ENCODE measurements at regions not wholly inside any gene's neighbourhood (a gene's known extent, or its start where the extent isn't known, plus 50 kb on each side); places are given as distances from the start of the nearest gene placed in this dataset.
"Not testable (repeated sequence)": the region's sequence is repeated elsewhere in the genome, so short reads cannot be mapped to it uniquely, and the experiment has no call there.

- Mint-ChIP-seq H3K36me3 (ENCODE audit: insufficient read depth) (no peaks in the 10 kb centered on the region), H3K4me1 (no peaks in the 10 kb centered on the region), H3K27me3 (no peaks in the 10 kb centered on the region), H3K27ac (ENCODE audit: low read depth) (no peak overlapping the region), H3K9me3 (no peaks in the 10 kb centered on the region), H3K4me3 (no peak overlapping the region)
- ATAC-seq (replicated peaks; ENCODE audit: extremely low read depth, poor library complexity, severe bottlenecking) (no peak), DNase-seq (ENCODE audit: low spot score in 2 of 2) (no peak)
Observed at GRCh38 chr2:65916785-65917295, 484.4 kb upstream of the SPRED2 start.

- no peak overlapping the region for H3K27ac Mint-ChIP-seq (ENCODE audit: low read depth)
- no peaks in the 10 kb centered on the region for H3K36me3 Mint-ChIP-seq (ENCODE audit: insufficient read depth)
- no peak overlapping the region for H3K4me3 Mint-ChIP-seq
- no peaks in the 10 kb centered on the region for H3K4me1 Mint-ChIP-seq
- H3K27me3 Mint-ChIP-seq: no peaks in the 10 kb centered on the region
- H3K9me3 Mint-ChIP-seq: no peaks in the 10 kb centered on the region
- ATAC-seq (replicated peaks; ENCODE audit: extremely low read depth, poor library complexity, severe bottlenecking) (no peak), DNase-seq (ENCODE audit: low spot score in 2 of 2) (no peak)
Observed at GRCh38 chr2:65916177-65916576, 483.8 kb upstream of the SPRED2 start.

GRCh38 chr2:65915273-65915672 lies 482.9 kb upstream of the SPRED2 start:
- Mint-ChIP-seq H3K27ac (ENCODE audit: low read depth) (no peak overlapping the region), H3K4me1 (no peaks in the 10 kb centered on the region), H3K36me3 (ENCODE audit: insufficient read depth) (no peaks in the 10 kb centered on the region), H3K27me3 (no peaks in the 10 kb centered on the region), H3K4me3 (no peak overlapping the region), H3K9me3 (no peaks in the 10 kb centered on the region)
- ATAC-seq (replicated peaks; ENCODE audit: extremely low read depth, poor library complexity, severe bottlenecking): no peak
- no peak for DNase-seq (ENCODE audit: low spot score in 2 of 2)

GRCh38 chr2:65914244-65914786 lies 481.9 kb upstream of the SPRED2 start:
- no peak overlapping the region for H3K27ac Mint-ChIP-seq (ENCODE audit: low read depth)
- H3K4me3 Mint-ChIP-seq: no peak overlapping the region
- DNase-seq (ENCODE audit: low spot score in 2 of 2) (no peak), ATAC-seq (replicated peaks; ENCODE audit: extremely low read depth, poor library complexity, severe bottlenecking) (no peak)
- no peaks in the 10 kb centered on the region for H3K4me1 Mint-ChIP-seq
- H3K9me3 Mint-ChIP-seq: no peaks in the 10 kb centered on the region
- no peaks in the 10 kb centered on the region for H3K36me3 Mint-ChIP-seq (ENCODE audit: insufficient read depth)
- no peaks in the 10 kb centered on the region for H3K27me3 Mint-ChIP-seq

GRCh38 chr2:65913813-65914212 lies 481.4 kb upstream of the SPRED2 start:
- Mint-ChIP-seq H3K27ac (ENCODE audit: low read depth) (no peak overlapping the region), H3K36me3 (ENCODE audit: insufficient read depth) (no peaks in the 10 kb centered on the region), H3K4me3 (no peak overlapping the region), H3K4me1 (no peaks in the 10 kb centered on the region), H3K27me3 (no peaks in the 10 kb centered on the region), H3K9me3 (peaks cover 3% of the 10 kb centered on the region)
- DNase-seq (ENCODE audit: low spot score in 2 of 2) (no peak), ATAC-seq (replicated peaks; ENCODE audit: extremely low read depth, poor library complexity, severe bottlenecking) (no peak)

- Mint-ChIP-seq H3K27ac (ENCODE audit: low read depth) (no peak overlapping the region), H3K4me3 (no peak overlapping the region), H3K4me1 (no peaks in the 10 kb centered on the region), H3K27me3 (no peaks in the 10 kb centered on the region), H3K9me3 (peaks cover 6% of the 10 kb centered on the region), H3K36me3 (ENCODE audit: insufficient read depth) (no peaks in the 10 kb centered on the region)
- no peak for DNase-seq (ENCODE audit: low spot score in 2 of 2)
- ATAC-seq (replicated peaks; ENCODE audit: extremely low read depth, poor library complexity, severe bottlenecking): no peak
Observed at GRCh38 chr2:65901756-65902155, 469.4 kb upstream of the SPRED2 start.

GRCh38 chr2:65896446-65896845 lies 464.0 kb upstream of the SPRED2 start:
- H3K4me1 Mint-ChIP-seq: no peaks in the 10 kb centered on the region
- no peak overlapping the region for H3K27ac Mint-ChIP-seq (ENCODE audit: low read depth)
- peaks cover 17% of the 10 kb centered on the region for H3K9me3 Mint-ChIP-seq
- ATAC-seq (replicated peaks; ENCODE audit: extremely low read depth, poor library complexity, severe bottlenecking): no peak
- no peak for DNase-seq (ENCODE audit: low spot score in 2 of 2)
- H3K27me3 Mint-ChIP-seq: no peaks in the 10 kb centered on the region
- no peak overlapping the region for H3K4me3 Mint-ChIP-seq
- no peaks in the 10 kb centered on the region for H3K36me3 Mint-ChIP-seq (ENCODE audit: insufficient read depth)

- H3K27me3 Mint-ChIP-seq; ATAC-seq (replicated peaks; ENCODE audit: extremely low read depth, poor library complexity, severe bottlenecking); H3K36me3 Mint-ChIP-seq (ENCODE audit: insufficient read depth); H3K4me1 Mint-ChIP-seq; DNase-seq (ENCODE audit: low spot score in 2 of 2); H3K4me3 Mint-ChIP-seq; H3K27ac Mint-ChIP-seq (ENCODE audit: low read depth): not testable (repeated sequence)
- H3K9me3 Mint-ChIP-seq: peaks cover 23% of the 10 kb centered on the region
Observed at GRCh38 chr2:65890131-65890530, 457.7 kb upstream of the SPRED2 start.

- Mint-ChIP-seq H3K4me3 (no peak overlapping the region), H3K27ac (ENCODE audit: low read depth) (no peak overlapping the region), H3K4me1 (no peaks in the 10 kb centered on the region), H3K9me3 (peaks cover 7% of the 10 kb centered on the region), H3K36me3 (ENCODE audit: insufficient read depth) (no peaks in the 10 kb centered on the region), H3K27me3 (no peaks in the 10 kb centered on the region)
- no peak for DNase-seq (ENCODE audit: low spot score in 2 of 2)
- ATAC-seq (replicated peaks; ENCODE audit: extremely low read depth, poor library complexity, severe bottlenecking): no peak
Observed at GRCh38 chr2:65885266-65885665, 452.9 kb upstream of the SPRED2 start.

GRCh38 chr2:65881592-65881991 lies 449.2 kb upstream of the SPRED2 start:
- Mint-ChIP-seq H3K9me3 (peaks cover 7% of the 10 kb centered on the region), H3K4me1 (no peaks in the 10 kb centered on the region), H3K36me3 (ENCODE audit: insufficient read depth) (no peaks in the 10 kb centered on the region), H3K27ac (ENCODE audit: low read depth) (no peak overlapping the region), H3K4me3 (no peak overlapping the region), H3K27me3 (no peaks in the 10 kb centered on the region)
- no peak for DNase-seq (ENCODE audit: low spot score in 2 of 2)
- no peak for ATAC-seq (replicated peaks; ENCODE audit: extremely low read depth, poor library complexity, severe bottlenecking)

GRCh38 chr2:65880436-65880835 lies 448.0 kb upstream of the SPRED2 start:
- H3K4me1 Mint-ChIP-seq: no peaks in the 10 kb centered on the region
- DNase-seq (ENCODE audit: low spot score in 2 of 2) (no peak), ATAC-seq (replicated peaks; ENCODE audit: extremely low read depth, poor library complexity, severe bottlenecking) (no peak)
- no peaks in the 10 kb centered on the region for H3K36me3 Mint-ChIP-seq (ENCODE audit: insufficient read depth)
- no peak overlapping the region for H3K27ac Mint-ChIP-seq (ENCODE audit: low read depth)
- no peaks in the 10 kb centered on the region for H3K27me3 Mint-ChIP-seq
- no peak overlapping the region for H3K4me3 Mint-ChIP-seq
- H3K9me3 Mint-ChIP-seq: peaks cover 7% of the 10 kb centered on the region

- ATAC-seq (replicated peaks; ENCODE audit: extremely low read depth, poor library complexity, severe bottlenecking) (no peak), DNase-seq (ENCODE audit: low spot score in 2 of 2) (no peak)
- no peak overlapping the region for H3K27ac Mint-ChIP-seq (ENCODE audit: low read depth)
Observed at GRCh38 chr2:65878011-65878340, 445.6 kb upstream of the SPRED2 start.

GRCh38 chr2:65877331-65878010 lies 445.1 kb upstream of the SPRED2 start:
- no peaks in the 10 kb centered on the region for H3K9me3 Mint-ChIP-seq
- no peaks in the 10 kb centered on the region for H3K4me1 Mint-ChIP-seq
- H3K4me3 Mint-ChIP-seq: no peak overlapping the region
- no peak for DNase-seq (ENCODE audit: low spot score in 2 of 2)
- ATAC-seq (replicated peaks; ENCODE audit: extremely low read depth, poor library complexity, severe bottlenecking): no peak
- H3K36me3 Mint-ChIP-seq (ENCODE audit: insufficient read depth): no peaks in the 10 kb centered on the region
- H3K27ac Mint-ChIP-seq (ENCODE audit: low read depth): no peak overlapping the region
- H3K27me3 Mint-ChIP-seq: no peaks in the 10 kb centered on the region

More at GRCh38 chr2:65878011-65878340, 445.6 kb upstream of the SPRED2 start:
- H3K36me3 Mint-ChIP-seq (ENCODE audit: insufficient read depth): no peaks in the 10 kb centered on the region
- H3K9me3 Mint-ChIP-seq: no peaks in the 10 kb centered on the region
- no peaks in the 10 kb centered on the region for H3K4me1 Mint-ChIP-seq
- no peaks in the 10 kb centered on the region for H3K27me3 Mint-ChIP-seq
- H3K4me3 Mint-ChIP-seq: no peak overlapping the region
